ENCODE measurements at regions not wholly inside any gene's neighbourhood (a gene's known extent, or its start where the extent isn't known, plus 50 kb on each side); places are given as distances from the start of the nearest gene placed in this dataset.

DNA sequence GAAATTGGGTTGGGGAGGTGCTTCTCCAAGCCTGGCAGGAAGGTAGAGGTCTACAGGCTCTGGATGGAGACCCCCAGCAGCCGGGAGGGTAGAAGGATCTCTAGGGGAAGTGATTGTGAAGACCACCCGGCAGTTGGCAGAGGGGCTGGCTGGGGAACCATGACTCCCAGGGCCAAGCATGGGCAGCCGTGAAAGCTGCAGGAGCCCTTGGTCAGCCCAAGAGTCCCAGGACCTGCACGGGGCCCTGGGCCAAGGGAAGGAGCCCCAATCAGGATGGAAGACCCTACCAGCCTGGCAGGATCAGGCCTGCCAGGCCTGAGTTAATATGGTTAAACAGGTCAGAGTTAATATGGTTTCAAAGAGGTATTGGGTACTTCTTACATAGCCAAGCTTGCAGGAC, 126.3 kb upstream of the NANOS1 start:
- TF ChIP-seq, protein P1, sequence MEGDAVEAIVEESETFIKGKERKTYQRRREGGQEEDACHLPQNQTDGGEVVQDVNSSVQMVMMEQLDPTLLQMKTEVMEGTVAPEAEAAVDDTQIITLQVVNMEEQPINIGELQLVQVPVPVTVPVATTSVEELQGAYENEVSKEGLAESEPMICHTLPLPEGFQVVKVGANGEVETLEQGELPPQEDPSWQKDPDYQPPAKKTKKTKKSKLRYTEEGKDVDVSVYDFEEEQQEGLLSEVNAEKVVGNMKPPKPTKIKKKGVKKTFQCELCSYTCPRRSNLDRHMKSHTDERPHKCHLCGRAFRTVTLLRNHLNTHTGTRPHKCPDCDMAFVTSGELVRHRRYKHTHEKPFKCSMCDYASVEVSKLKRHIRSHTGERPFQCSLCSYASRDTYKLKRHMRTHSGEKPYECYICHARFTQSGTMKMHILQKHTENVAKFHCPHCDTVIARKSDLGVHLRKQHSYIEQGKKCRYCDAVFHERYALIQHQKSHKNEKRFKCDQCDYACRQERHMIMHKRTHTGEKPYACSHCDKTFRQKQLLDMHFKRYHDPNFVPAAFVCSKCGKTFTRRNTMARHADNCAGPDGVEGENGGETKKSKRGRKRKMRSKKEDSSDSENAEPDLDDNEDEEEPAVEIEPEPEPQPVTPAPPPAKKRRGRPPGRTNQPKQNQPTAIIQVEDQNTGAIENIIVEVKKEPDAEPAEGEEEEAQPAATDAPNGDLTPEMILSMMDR (IDR thresholded peaks at IDR 0.05; ENCODE audit: low read depth, low read length): no peak
- ChIA-PET CTCF (no interaction called here), POLR2A (no interaction called here)
- no peak for DNase-seq (ENCODE audit: low read depth, low spot score)
- Histone ChIP-seq H3K27ac (ENCODE audit: low read depth, low read length) (no peak overlapping the region), H3K27me3 (ENCODE audit: control insufficient read depth, insufficient read depth, low read length) (no peaks in the 10 kb centered on the region), H3K4me3 (ENCODE audit: low read depth, low read length) (no peak overlapping the region), H3K9me3 (ENCODE audit: control insufficient read depth, insufficient read depth, low read length) (no peaks in the 10 kb centered on the region)

DNA sequence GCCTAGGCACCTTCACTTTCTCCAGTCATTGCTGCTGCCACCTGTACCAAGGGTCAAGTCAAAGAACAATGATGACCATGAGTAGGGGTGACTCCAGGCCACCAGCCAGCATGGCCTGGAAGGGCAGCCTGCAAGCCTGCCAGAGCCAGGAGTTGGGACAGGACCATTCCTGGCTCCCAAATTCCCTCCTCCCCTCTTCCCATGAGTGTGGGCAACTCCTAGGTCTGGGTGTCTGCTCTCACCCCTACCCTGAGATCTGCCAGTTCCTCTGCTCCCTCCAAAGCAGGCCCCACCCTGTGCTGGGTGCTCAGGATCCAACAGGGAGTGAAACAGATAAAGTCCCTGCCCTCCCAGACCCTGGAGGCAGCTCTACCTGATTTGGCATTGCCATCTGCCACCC, 125.8 kb upstream of the NANOS1 start:
- TF ChIP-seq, protein P1 (IDR thresholded peaks at IDR 0.05; ENCODE audit: low read depth, low read length): no peak
- no peaks in the 10 kb centered on the region for H3K9me3 ChIP-seq (ENCODE audit: control insufficient read depth, insufficient read depth, low read length)
- H3K4me3 ChIP-seq (ENCODE audit: low read depth, low read length): no peak overlapping the region
- DNase-seq (ENCODE audit: low read depth, low spot score): no peak
- CTCF ChIA-PET: no interaction called here
- H3K27me3 ChIP-seq (ENCODE audit: control insufficient read depth, insufficient read depth, low read length): no peaks in the 10 kb centered on the region
- no peak overlapping the region for H3K27ac ChIP-seq (ENCODE audit: low read depth, low read length)
- POLR2A ChIA-PET: no interaction called here

DNA sequence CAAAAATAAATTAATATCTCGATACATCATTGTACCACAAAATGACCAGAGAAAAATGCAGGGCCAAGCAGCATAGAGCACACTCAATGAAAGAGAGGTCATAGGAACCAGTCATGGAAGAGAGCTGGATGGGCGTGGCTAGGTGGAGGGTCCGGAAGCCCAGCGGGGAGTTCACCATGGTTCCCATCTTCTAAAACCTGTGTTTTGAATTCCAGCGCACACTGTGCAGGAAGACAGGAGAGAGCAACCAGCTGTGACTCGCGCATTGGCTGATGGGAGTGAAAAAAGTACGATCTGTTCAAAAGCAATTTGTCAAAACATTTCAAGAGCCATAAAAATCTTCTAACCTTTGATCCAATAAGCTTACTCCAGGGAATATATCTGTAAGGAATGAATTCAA, 125.2 kb upstream of the NANOS1 start:
- H3K27ac ChIP-seq (ENCODE audit: low read depth, low read length): no peak overlapping the region
- CTCF ChIA-PET: no interaction called here
- POLR2A ChIA-PET: no interaction called here
- H3K9me3 ChIP-seq (ENCODE audit: control insufficient read depth, insufficient read depth, low read length): no peaks in the 10 kb centered on the region
- TF ChIP-seq, protein P1 (IDR thresholded peaks at IDR 0.05; ENCODE audit: low read depth, low read length): no peak
- no peak for DNase-seq (ENCODE audit: low read depth, low spot score)
- no peak overlapping the region for H3K4me3 ChIP-seq (ENCODE audit: low read depth, low read length)
- no peaks in the 10 kb centered on the region for H3K27me3 ChIP-seq (ENCODE audit: control insufficient read depth, insufficient read depth, low read length)

DNA sequence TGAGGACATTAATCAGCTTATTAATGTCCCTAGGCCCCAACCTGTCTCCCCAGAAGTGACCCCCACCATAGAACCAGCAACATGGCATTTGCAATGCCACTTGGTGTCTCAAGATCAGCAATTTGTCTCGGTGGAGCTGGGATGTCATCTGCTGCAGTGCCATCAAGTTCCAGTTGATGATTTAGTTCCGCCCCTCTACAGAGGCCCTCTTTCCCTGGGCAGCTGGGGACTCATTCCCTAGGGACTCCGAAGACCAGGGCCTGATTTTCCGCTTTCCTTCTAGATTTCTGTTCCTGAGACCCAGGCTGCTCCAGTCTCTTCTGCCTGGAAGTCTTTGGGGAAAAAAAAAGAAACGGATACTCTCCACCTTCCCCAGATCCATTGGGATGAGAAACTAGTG, 122.5 kb upstream of the NANOS1 start:
- Histone ChIP-seq H3K9me3 (ENCODE audit: control insufficient read depth, insufficient read depth, low read length) (no peaks in the 10 kb centered on the region; the same call in 1 of the 2 replicates), H3K4me3 (ENCODE audit: low read depth, low read length) (no peak overlapping the region), H3K27ac (ENCODE audit: low read depth, low read length) (no peak overlapping the region), H3K27me3 (ENCODE audit: control insufficient read depth, insufficient read depth, low read length) (no peaks in the 10 kb centered on the region)
- ChIA-PET CTCF (no interaction called here), POLR2A (no interaction called here)
- DNase-seq (ENCODE audit: low read depth, low spot score): no peak
- TF ChIP-seq, protein P1 (IDR thresholded peaks at IDR 0.05; ENCODE audit: low read depth, low read length): no peak

DNA sequence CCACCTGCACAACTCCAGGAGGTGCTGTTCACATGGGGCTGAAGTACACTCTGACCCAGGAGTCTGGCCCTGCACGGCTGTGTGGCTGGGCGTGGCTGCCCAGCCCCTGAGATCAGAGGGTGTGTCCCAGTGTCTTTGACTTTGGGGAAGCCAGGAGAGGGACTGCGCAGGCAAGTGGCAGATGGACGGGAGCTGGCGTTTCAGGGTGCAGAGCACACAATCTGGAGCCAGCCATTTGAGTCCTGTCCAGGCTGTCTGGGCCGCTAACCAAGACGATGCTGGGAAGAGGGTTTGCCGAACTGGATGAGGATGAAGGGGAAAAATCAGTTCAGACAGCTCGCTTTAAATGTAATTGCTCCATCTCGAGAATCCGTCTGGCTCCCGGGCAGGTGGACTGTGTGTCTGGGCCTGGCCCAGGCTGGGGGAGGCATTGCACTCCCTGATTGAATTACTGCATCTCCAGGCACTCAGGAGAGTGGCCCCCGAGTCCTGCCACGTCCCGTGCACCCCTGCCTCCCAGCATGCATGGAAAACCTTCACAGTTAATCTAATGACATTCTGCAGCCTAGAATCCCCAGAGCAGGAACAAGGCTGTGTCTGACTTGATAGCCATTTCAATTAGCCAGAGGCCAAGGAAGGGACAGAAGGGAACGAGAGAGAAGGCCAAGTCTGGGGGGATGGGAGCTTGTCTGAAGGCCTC, 120.8 kb upstream of the NANOS1 start:
- CTCF ChIA-PET: no interaction called here
- Histone ChIP-seq H3K27me3 (ENCODE audit: control insufficient read depth, insufficient read depth, low read length) (no peaks in the 10 kb centered on the region), H3K4me3 (ENCODE audit: low read depth, low read length) (no peak overlapping the region), H3K27ac (ENCODE audit: low read depth, low read length) (no peak overlapping the region), H3K9me3 (ENCODE audit: control insufficient read depth, insufficient read depth, low read length) (no peaks in the 10 kb centered on the region; the same call in 1 of the 2 replicates)
- POLR2A ChIA-PET: no interaction called here
- DNase-seq (ENCODE audit: low read depth, low spot score): no peak
- TF ChIP-seq, protein P1 (IDR thresholded peaks at IDR 0.05; ENCODE audit: low read depth, low read length): no peak

Data from AG04450 (cell line).